ENCODE measurements at regions not wholly inside any gene's neighbourhood (a gene's known extent, or its start where the extent isn't known, plus 50 kb on each side); places are given as distances from the start of the nearest gene placed in this dataset.
"Not testable (repeated sequence)": the region's sequence is repeated elsewhere in the genome, so short reads cannot be mapped to it uniquely, and the experiment has no call there.

- no peak for DNase-seq (ENCODE audit: low read depth, low spot score)
These were observed 164.4 kb downstream of the CXXC4 start for GRCh38 chr4:104330125-104330905.

GRCh38 chr4:104326991-104327694 lies 167.6 kb downstream of the CXXC4 start:
- peak; percentile 14 for DNase-seq (ENCODE audit: low read depth, low spot score)

GRCh38 chr4:104302731-104303130 lies 192.0 kb downstream of the CXXC4 start:
- no peak for DNase-seq (ENCODE audit: low read depth, low spot score)

GRCh38 chr4:104294811-104295210 lies 199.9 kb downstream of the CXXC4 start:
- DNase-seq (ENCODE audit: low read depth, low spot score): no peak

GRCh38 chr4:104286867-104287266 lies 207.8 kb downstream of the CXXC4 start:
- DNase-seq (ENCODE audit: low read depth, low spot score): no peak

- DNase-seq (ENCODE audit: low read depth, low spot score): no peak
These were observed 211.4 kb downstream of the CXXC4 start for GRCh38 chr4:104283303-104283702.

- DNase-seq (ENCODE audit: low read depth, low spot score): no peak
These were observed 214.9 kb downstream of the CXXC4 start for GRCh38 chr4:104279744-104280143.

- DNase-seq (ENCODE audit: low read depth, low spot score): no peak
These were observed 221.7 kb downstream of the CXXC4 start for GRCh38 chr4:104272966-104273365.

- not testable (repeated sequence) for DNase-seq (ENCODE audit: low read depth, low spot score)
These were observed 225.1 kb downstream of the CXXC4 start for GRCh38 chr4:104269603-104270002.

- no peak for DNase-seq (ENCODE audit: low read depth, low spot score)
These were observed 231.6 kb downstream of the CXXC4 start for GRCh38 chr4:104263100-104263499.

GRCh38 chr4:104262678-104263077 lies 232.0 kb downstream of the CXXC4 start:
- DNase-seq (ENCODE audit: low read depth, low spot score): no peak

- no peak for DNase-seq (ENCODE audit: low read depth, low spot score)
These were observed 246.0 kb downstream of the CXXC4 start for GRCh38 chr4:104248726-104249125.

GRCh38 chr4:104235967-104236366 lies 258.7 kb downstream of the CXXC4 start:
- DNase-seq (ENCODE audit: low read depth, low spot score): no peak

GRCh38 chr4:104217526-104217925 lies 277.2 kb downstream of the CXXC4 start:
- DNase-seq (ENCODE audit: low read depth, low spot score): no peak

GRCh38 chr4:104211657-104212056 lies 283.0 kb downstream of the CXXC4 start:
- no peak for DNase-seq (ENCODE audit: low read depth, low spot score)

GRCh38 chr4:104210420-104210819 lies 284.3 kb downstream of the CXXC4 start:
- DNase-seq (ENCODE audit: low read depth, low spot score): no peak

- DNase-seq (ENCODE audit: low read depth, low spot score): no peak
These were observed 287.9 kb downstream of the CXXC4 start for GRCh38 chr4:104206784-104207183.

- no peak for DNase-seq (ENCODE audit: low read depth, low spot score)
These were observed 289.6 kb downstream of the CXXC4 start for GRCh38 chr4:104205116-104205515.

GRCh38 chr4:104188301-104188700 lies 306.4 kb downstream of the CXXC4 start:
- DNase-seq (ENCODE audit: low read depth, low spot score): no peak

GRCh38 chr4:104169437-104169836 lies 325.3 kb downstream of the CXXC4 start:
- no peak for DNase-seq (ENCODE audit: low read depth, low spot score)

GRCh38 chr4:104166749-104167148 lies 327.9 kb downstream of the CXXC4 start:
- no peak for DNase-seq (ENCODE audit: low read depth, low spot score)

GRCh38 chr4:104163820-104164219 lies 330.9 kb downstream of the CXXC4 start:
- no peak for DNase-seq (ENCODE audit: low read depth, low spot score)

- no peak for DNase-seq (ENCODE audit: low read depth, low spot score)
These were observed 348.6 kb downstream of the CXXC4 start for GRCh38 chr4:104146048-104146447.
